DND-41 (cell line): ENCODE measurements at regions not wholly inside any gene's neighbourhood (a gene's known extent, or its start where the extent isn't known, plus 50 kb on each side); places are given as distances from the start of the nearest gene placed in this dataset.

Experiments used
- ATAC-seq: fragments of 200-7000 bp; cut with Tn5 transposase; 3 replicates; pipeline ENCODE4 v1.9.1; 2021; ENCODE audit warnings: low read depth; ENCODE audit not compliant: insufficient read depth
- DNase-seq: peaks from one replicate; pipeline ENCODE4 v3.0.0-alpha.2; 2020
- H2AFZ ChIP-seq: 2 replicates; pipeline ENCODE4 v1.6.0; 2012; ENCODE audit warnings: low read depth, low read length
- H3K27ac ChIP-seq: 2 replicates; pipeline ENCODE4 v1.5.1; 2012; ENCODE audit warnings: low read length, inconsistent platforms
- H3K27me3 ChIP-seq: fragments of 200-600 bp; sonication (generic); 2 replicates; pipeline ENCODE4 v1.6.0; 2012; ENCODE audit warnings: low read length, mild to moderate bottlenecking, inconsistent platforms; ENCODE audit not compliant: insufficient read depth, poor library complexity
- H3K36me3 ChIP-seq: 2 replicates; pipeline ENCODE4 v1.5.1; 2012; ENCODE audit warnings: low read length, inconsistent platforms; ENCODE audit not compliant: insufficient read depth
- H3K4me1 ChIP-seq: 2 replicates; pipeline ENCODE4 v1.5.1; 2012; ENCODE audit warnings: mild to moderate bottlenecking, low read length; ENCODE audit not compliant: insufficient read depth
- H3K4me2 ChIP-seq: 2 replicates; pipeline ENCODE4 v1.6.0; 2012; ENCODE audit warnings: mild to moderate bottlenecking, moderate library complexity, low read length, inconsistent platforms; ENCODE audit not compliant: insufficient read depth
- H3K4me3 ChIP-seq, 2 experiments: fragments of 200-600 bp in 1 of 2; shearing (Covaris generic) in 1 of 2; 2 replicates each; pipeline ENCODE4 v1.5.1; 2012 to 2016; ENCODE audit warnings: inconsistent platforms in 2 of 2, low read length in 2 of 2, mild to moderate bottlenecking in 2 of 2, low read depth in 1 of 2, moderate library complexity in 1 of 2
- H3K79me2 ChIP-seq: 2 replicates; pipeline ENCODE4 v1.6.0; 2012; ENCODE audit warnings: low read length, inconsistent platforms; ENCODE audit not compliant: insufficient read depth
- H3K9ac ChIP-seq: 2 replicates; pipeline ENCODE4 v1.6.0; 2012; ENCODE audit warnings: low read depth, mild to moderate bottlenecking, inconsistent platforms, low read length, moderate library complexity
- H3K9me3 ChIP-seq: 2 replicates; pipeline ENCODE4 v1.5.1; 2012; ENCODE audit warnings: low read length, moderate library complexity, mild to moderate bottlenecking, inconsistent platforms; ENCODE audit not compliant: insufficient read depth, severe bottlenecking
- H4K20me1 ChIP-seq: 2 replicates; pipeline ENCODE4 v1.6.0; 2012; ENCODE audit warnings: low read length; ENCODE audit not compliant: insufficient read depth
- CTCF ChIP-seq: IDR thresholded peaks from 2 replicates; pipeline ENCODE4 v1.5.1; 2012; ENCODE audit warnings: borderline replicate concordance, low read length, moderate library complexity, mild to moderate bottlenecking; ENCODE audit not compliant: poor library complexity, severe bottlenecking; ENCODE audit errors: extremely low read depth
- EZH2 ChIP-seq: IDR thresholded peaks from 3 replicates; pipeline ENCODE4 v1.6.1; 2012; ENCODE audit warnings: borderline replicate concordance, low read depth, mild to moderate bottlenecking, moderate library complexity, low read length, inconsistent platforms; ENCODE audit not compliant: severe bottlenecking

- Histone ChIP-seq H4K20me1 (no peaks in the 10 kb centered on the region), H3K79me2 (no peaks in the 10 kb centered on the region), H3K36me3 (no peaks in the 10 kb centered on the region), H3K4me2 (no peak overlapping the region), H3K9me3 (peaks cover 2% of the 10 kb centered on the region), H3K27me3 (no peaks in the 10 kb centered on the region), H3K9ac (no peak overlapping the region), H3K4me3 (no peak overlapping the region), H3K4me1 (peaks cover 5% of the 10 kb centered on the region), H3K27ac (no peak overlapping the region), H2AFZ (no peak overlapping the region)
- no peak for TF ChIP-seq CTCF
- no peak for TF ChIP-seq EZH2
- ATAC-seq (no peak), DNase-seq (no peak)
Measured at GRCh38 chr6:101003075-101003474, 121.9 kb upstream of the ASCC3 start.

- TF ChIP-seq CTCF (no peak), EZH2 (no peak)
- peak overlapping the region; percentile 78 for H3K27ac ChIP-seq
- H3K9me3 ChIP-seq: no peaks in the 10 kb centered on the region
- H4K20me1 ChIP-seq: no peaks in the 10 kb centered on the region
- H3K4me3 ChIP-seq: peak overlapping the region in 1 of 2 experiments; percentile 40; a peak in 2 of 4 replicates
- no peaks in the 10 kb centered on the region for H3K79me2 ChIP-seq
- peak overlapping the region; percentile 9; the same call in 1 of the 2 replicates for H3K9ac ChIP-seq
- peak overlapping the region; percentile 56 for H3K4me2 ChIP-seq
- peaks cover 46% of the 10 kb centered on the region for H3K4me1 ChIP-seq
- H2AFZ ChIP-seq: peak overlapping the region; percentile 69
- no peaks in the 10 kb centered on the region for H3K27me3 ChIP-seq
- DNase-seq: peak; percentile 83
- peak; percentile 97 for ATAC-seq
- no peaks in the 10 kb centered on the region for H3K36me3 ChIP-seq
Measured at GRCh38 chr6:101011186-101011585, 130.1 kb upstream of the ASCC3 start.

GRCh38 chr6:101013612-101014195 is 132.6 kb upstream of the ASCC3 start:
- Histone ChIP-seq H3K27me3 (no peaks in the 10 kb centered on the region), H3K4me1 (peaks cover 46% of the 10 kb centered on the region), H3K36me3 (no peaks in the 10 kb centered on the region), H3K4me2 (no peak overlapping the region), H4K20me1 (no peaks in the 10 kb centered on the region), H3K9ac (no peak overlapping the region), H3K27ac (peak overlapping the region; percentile 34), H3K9me3 (no peaks in the 10 kb centered on the region), H2AFZ (no peak overlapping the region), H3K79me2 (no peaks in the 10 kb centered on the region), H3K4me3 (no peak overlapping the region)
- TF ChIP-seq CTCF (no peak), EZH2 (no peak)
- no peak for ATAC-seq
- no peak for DNase-seq

- no peak overlapping the region for H3K9ac ChIP-seq
- no peak overlapping the region for H3K4me2 ChIP-seq
- no peak overlapping the region for H3K27ac ChIP-seq
- no peaks in the 10 kb centered on the region for H3K79me2 ChIP-seq
- no peaks in the 10 kb centered on the region for H4K20me1 ChIP-seq
- no peaks in the 10 kb centered on the region for H3K36me3 ChIP-seq
- no peak for ATAC-seq
- H2AFZ ChIP-seq: no peak overlapping the region
- no peaks in the 10 kb centered on the region for H3K27me3 ChIP-seq
- peaks cover 32% of the 10 kb centered on the region for H3K4me1 ChIP-seq
- no peak for TF ChIP-seq CTCF
- no peak for TF ChIP-seq EZH2
- H3K9me3 ChIP-seq: no peaks in the 10 kb centered on the region
- H3K4me3 ChIP-seq: no peak overlapping the region
- DNase-seq: no peak
Measured at GRCh38 chr6:101015541-101015940, 134.4 kb upstream of the ASCC3 start.
